Nephron (organoid): ENCODE measurements at regions not wholly inside any gene's neighbourhood (a gene's known extent, or its start where the extent isn't known, plus 50 kb on each side); places are given as distances from the start of the nearest gene placed in this dataset.
"Not testable (repeated sequence)": the region's sequence is repeated elsewhere in the genome, so short reads cannot be mapped to it uniquely, and the experiment has no call there.

Experiments
- H3K27ac Mint-ChIP-seq, 3 experiments: 2 replicates each; pipeline ENCODE4 v1.8.0; 2020; ENCODE audit warnings: mixed read lengths in 3 of 3, mild to moderate bottlenecking in 2 of 3, moderate library complexity in 1 of 3
- H3K27me3 Mint-ChIP-seq: 2 replicates; pipeline ENCODE4 v1.8.0; 2021; ENCODE audit warnings: low read depth, mild to moderate bottlenecking, moderate library complexity, mixed read lengths
- H3K36me3 Mint-ChIP-seq: 2 replicates; pipeline ENCODE4 v1.8.0; 2020; ENCODE audit warnings: low read depth, mixed read lengths
- H3K4me1 Mint-ChIP-seq: 2 replicates; pipeline ENCODE4 v1.8.0; 2020; ENCODE audit warnings: mixed read lengths
- H3K4me3 Mint-ChIP-seq, 3 experiments: 2 replicates each; pipeline ENCODE4 v1.8.0; 2020; ENCODE audit warnings: mild to moderate bottlenecking in 3 of 3, mixed read lengths in 3 of 3, moderate library complexity in 2 of 3
- H3K9me3 Mint-ChIP-seq: 2 replicates; pipeline ENCODE4 v1.8.0; 2020; ENCODE audit warnings: mixed read lengths
- TF ChIP-seq, protein P1 (sequence below), 3 experiments: fragments of 200-600 bp; sonication (generic); IDR thresholded peaks; one replicate each; pipeline ENCODE4 v1.5.0; 2021; ENCODE audit warnings: antibody characterized with exemption in 3 of 3; ENCODE audit not compliant: unreplicated experiment in 3 of 3

DNA sequence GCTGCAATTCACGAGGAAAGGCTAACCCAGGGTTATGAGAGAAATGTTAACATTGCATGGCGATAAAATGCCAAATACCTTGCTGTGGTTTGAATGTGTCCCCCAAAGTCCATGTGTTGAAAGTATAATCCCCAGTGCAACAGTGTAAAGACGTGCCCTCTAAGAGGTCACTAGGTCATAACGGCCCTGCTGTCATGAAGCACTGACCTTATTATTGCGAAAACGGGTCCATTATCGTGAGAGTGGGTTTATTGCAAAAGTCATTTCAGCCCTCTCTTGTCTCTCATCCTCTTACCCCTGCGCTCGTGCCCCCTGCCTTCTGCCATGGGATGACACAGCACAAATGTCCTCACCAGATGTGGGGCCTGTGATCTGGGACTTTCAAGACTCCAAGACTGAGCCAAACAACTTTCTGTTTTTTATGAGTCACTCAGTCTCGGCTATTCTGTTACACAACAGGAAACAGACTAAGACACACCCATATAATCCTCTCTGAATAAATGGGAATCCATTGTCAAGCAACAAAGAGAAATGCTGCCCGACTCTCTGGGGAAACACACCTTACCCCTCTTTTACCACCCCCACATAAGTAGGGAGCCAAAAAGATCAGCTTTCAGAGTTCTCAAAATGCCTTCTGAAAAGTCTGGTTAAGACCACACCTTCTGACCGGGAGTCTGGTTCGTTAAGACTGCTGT, 73.1 kb upstream of the UCN3 start:
- Mint-ChIP-seq H3K4me3 (no peak overlapping the region), H3K27ac (peak overlapping the region in 1 of 3 experiments; percentile 36), H3K9me3 (peaks cover 6% of the 10 kb centered on the region), H3K4me1 (peaks cover 15% of the 10 kb centered on the region), H3K27me3 (no peaks in the 10 kb centered on the region), H3K36me3 (no peaks in the 10 kb centered on the region)
- TF ChIP-seq, protein P1, sequence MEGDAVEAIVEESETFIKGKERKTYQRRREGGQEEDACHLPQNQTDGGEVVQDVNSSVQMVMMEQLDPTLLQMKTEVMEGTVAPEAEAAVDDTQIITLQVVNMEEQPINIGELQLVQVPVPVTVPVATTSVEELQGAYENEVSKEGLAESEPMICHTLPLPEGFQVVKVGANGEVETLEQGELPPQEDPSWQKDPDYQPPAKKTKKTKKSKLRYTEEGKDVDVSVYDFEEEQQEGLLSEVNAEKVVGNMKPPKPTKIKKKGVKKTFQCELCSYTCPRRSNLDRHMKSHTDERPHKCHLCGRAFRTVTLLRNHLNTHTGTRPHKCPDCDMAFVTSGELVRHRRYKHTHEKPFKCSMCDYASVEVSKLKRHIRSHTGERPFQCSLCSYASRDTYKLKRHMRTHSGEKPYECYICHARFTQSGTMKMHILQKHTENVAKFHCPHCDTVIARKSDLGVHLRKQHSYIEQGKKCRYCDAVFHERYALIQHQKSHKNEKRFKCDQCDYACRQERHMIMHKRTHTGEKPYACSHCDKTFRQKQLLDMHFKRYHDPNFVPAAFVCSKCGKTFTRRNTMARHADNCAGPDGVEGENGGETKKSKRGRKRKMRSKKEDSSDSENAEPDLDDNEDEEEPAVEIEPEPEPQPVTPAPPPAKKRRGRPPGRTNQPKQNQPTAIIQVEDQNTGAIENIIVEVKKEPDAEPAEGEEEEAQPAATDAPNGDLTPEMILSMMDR (IDR thresholded peaks at IDR 0.05; ENCODE audit: unreplicated experiment in 3 of 3) = no peak

DNA sequence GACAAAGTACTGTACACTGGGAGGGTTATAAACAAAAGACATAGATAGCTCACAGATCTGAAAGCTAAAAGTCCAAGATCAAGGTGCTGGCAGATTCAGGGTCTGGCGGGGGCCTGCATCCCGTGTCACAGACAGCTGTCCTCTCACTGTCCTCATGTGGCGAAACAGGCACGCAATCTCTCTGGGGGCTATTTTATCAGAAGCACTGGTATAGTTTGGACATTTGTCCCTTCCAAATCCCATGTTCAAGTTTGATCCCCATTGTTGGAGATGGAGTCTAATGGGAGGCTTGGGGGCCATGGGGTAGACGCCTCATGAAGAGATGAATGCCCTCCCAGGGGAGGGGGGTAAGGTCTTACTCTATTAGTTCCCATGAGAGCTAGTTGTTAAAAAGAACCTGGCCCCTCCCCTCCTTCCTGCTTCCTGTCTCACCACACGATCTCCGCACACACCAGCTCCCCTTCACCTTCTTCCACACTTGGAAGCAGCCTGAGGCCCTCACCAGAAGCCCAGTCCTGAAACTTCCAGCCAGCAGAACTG, 72.5 kb upstream of the UCN3 start:
- H3K27me3 Mint-ChIP-seq = no peaks in the 10 kb centered on the region
- H3K4me3 Mint-ChIP-seq = no peak overlapping the region
- peaks cover 15% of the 10 kb centered on the region for H3K4me1 Mint-ChIP-seq
- H3K9me3 Mint-ChIP-seq = peaks cover 6% of the 10 kb centered on the region
- TF ChIP-seq, protein P1 (IDR thresholded peaks at IDR 0.05; ENCODE audit: unreplicated experiment in 3 of 3) = no peak
- H3K27ac Mint-ChIP-seq = peak overlapping the region in 1 of 3 experiments; percentile 36
- H3K36me3 Mint-ChIP-seq = no peaks in the 10 kb centered on the region

DNA sequence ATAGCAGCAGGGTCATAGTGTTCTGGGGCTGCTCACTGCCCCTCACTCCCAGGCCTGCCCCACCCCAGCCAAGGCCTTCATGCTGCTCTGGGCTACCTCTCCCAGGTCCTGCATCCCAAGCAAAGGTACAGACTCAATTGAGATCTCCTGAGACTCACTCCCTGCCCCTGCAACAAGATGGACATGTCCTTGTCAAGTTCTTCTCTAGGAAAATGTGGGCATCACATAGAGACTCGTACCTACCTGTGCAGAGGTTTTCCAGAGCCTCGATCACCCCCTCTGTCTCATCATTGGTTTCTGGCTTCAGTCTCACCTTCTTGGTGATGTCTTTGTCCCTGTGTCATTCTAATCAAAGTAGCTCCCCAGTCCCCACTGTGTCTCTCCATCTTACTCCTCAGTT, 71.8 kb upstream of the UCN3 start:
- not testable (repeated sequence) for H3K4me3 Mint-ChIP-seq, H3K27me3 Mint-ChIP-seq, H3K9me3 Mint-ChIP-seq, H3K36me3 Mint-ChIP-seq
- peaks cover 15% of the 10 kb centered on the region for H3K4me1 Mint-ChIP-seq
- H3K27ac Mint-ChIP-seq = peak overlapping the region in 1 of 3 experiments; percentile 66

DNA sequence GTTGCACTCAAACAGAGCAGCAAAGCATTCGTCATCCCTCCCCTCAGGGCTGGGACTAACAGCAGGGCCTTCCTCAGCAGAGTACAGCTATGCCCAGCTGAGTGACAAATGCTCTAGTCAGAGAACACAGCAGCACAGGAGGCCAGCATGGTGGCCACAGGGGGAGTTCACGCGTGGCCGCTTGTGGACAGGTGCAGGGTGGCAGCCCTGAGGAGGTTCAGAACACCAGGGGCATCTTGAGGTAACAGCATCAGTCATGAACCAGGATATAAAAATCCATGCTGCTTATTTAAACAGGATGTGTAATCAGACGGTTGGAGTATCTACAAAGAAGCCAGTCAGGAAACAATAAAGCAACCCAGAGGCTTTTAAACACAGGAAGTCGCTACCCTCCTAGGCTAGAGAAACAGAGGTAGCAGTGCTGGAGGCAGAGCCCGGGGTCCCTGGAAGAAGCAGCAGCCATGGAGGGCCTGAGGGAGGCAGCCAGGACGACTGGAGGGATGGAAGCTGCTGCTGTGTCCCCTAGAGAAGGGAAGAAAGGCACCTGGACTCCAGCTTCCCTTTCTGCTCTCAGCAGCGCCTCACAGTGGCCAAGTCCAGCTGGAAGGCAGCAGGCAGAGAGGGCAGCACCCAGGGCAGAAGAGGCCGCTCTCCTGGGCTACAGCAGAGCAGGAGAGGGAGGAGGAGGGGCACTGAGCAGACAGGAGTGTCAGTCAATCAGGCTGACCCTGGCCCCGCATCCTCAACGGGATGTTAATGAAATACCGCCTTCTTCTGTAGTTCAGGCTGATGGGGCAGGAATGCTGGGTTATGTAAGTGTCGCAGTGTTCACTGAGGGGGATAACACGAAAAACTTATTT, 70.8 kb upstream of the UCN3 start:
- H3K27ac Mint-ChIP-seq = peak overlapping the region; percentile 66 to 84 (median 78)
- peaks cover 15% of the 10 kb centered on the region for H3K4me1 Mint-ChIP-seq
- peaks cover 4% of the 10 kb centered on the region for H3K27me3 Mint-ChIP-seq
- H3K4me3 Mint-ChIP-seq = no peak overlapping the region
- TF ChIP-seq, protein P1 (IDR thresholded peaks at IDR 0.05; ENCODE audit: unreplicated experiment in 3 of 3) = peak in 2 of 3 experiments; percentile 23 to 49
- no peaks in the 10 kb centered on the region for H3K36me3 Mint-ChIP-seq
- peaks cover 8% of the 10 kb centered on the region for H3K9me3 Mint-ChIP-seq

DNA sequence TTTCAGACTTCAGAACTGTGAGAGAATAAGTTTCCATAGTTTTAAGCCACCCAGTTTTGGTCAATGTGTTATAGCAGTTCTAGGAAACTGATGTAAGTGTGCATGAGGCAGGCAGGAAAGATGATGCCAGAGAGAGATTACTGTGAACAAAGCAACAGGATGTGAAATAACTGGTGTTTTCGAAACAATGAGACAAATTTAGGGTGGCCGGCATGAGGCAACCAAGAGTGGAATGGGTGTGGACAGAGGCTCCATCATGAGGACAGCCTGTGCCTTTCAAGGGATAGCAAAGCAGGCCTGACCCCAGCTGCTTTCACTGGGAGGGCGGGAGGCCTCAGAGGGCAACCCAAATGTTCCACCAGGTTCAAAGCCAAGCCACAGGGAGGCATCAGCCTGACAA, 67.3 kb upstream of the UCN3 start:
- Mint-ChIP-seq H3K36me3 (no peaks in the 10 kb centered on the region), H3K4me1 (peaks cover 12% of the 10 kb centered on the region), H3K27me3 (peaks cover 4% of the 10 kb centered on the region), H3K27ac (no peak overlapping the region), H3K4me3 (no peak overlapping the region), H3K9me3 (peaks cover 9% of the 10 kb centered on the region)
- TF ChIP-seq, protein P1 (IDR thresholded peaks at IDR 0.05; ENCODE audit: unreplicated experiment in 3 of 3) = no peak

DNA sequence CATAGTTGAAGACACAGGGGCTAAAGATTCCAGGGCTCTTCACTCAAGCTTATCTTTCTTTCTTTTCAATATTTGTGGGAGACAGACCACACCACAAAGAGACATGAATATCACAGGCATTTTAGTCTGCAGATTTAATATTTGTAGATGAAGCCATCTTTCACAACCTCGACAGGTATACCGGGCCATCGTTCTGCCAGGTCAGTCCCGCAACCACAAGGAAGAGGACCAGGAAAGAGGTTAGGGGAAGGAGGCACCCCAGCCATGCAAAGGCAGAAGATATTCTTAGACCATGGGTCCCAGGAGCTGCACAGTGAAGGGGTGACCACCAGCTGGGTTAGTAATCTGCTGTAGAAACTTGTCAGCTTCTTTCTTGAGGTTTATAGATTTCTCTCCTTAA, 66.8 kb upstream of the UCN3 start:
- Mint-ChIP-seq H3K4me1 (peaks cover 10% of the 10 kb centered on the region), H3K4me3 (no peak overlapping the region), H3K27ac (no peak overlapping the region), H3K9me3 (peaks cover 9% of the 10 kb centered on the region), H3K27me3 (peaks cover 4% of the 10 kb centered on the region), H3K36me3 (no peaks in the 10 kb centered on the region)
- TF ChIP-seq, protein P1 (IDR thresholded peaks at IDR 0.05; ENCODE audit: unreplicated experiment in 3 of 3) = no peak
